ENCODE measurements at regions not wholly inside any gene's neighbourhood (a gene's known extent, or its start where the extent isn't known, plus 50 kb on each side); places are given as distances from the start of the nearest gene placed in this dataset.
"Not testable (repeated sequence)": the region's sequence is repeated elsewhere in the genome, so short reads cannot be mapped to it uniquely, and the experiment has no call there.

GRCh38 chr6:91082311-91082832 is 495.5 kb upstream of the MAP3K7 start:
- DNase-seq = no peak

GRCh38 chr6:91081452-91082067 is 494.7 kb upstream of the MAP3K7 start:
- DNase-seq = no peak

- no peak for DNase-seq
Measured at GRCh38 chr6:91080871-91081270, 494.0 kb upstream of the MAP3K7 start.

GRCh38 chr6:91079969-91080368 is 493.1 kb upstream of the MAP3K7 start:
- no peak for DNase-seq

GRCh38 chr6:91075244-91075976 is 488.5 kb upstream of the MAP3K7 start:
- DNase-seq = no peak

- DNase-seq = no peak
Measured at GRCh38 chr6:91063362-91063761, 476.5 kb upstream of the MAP3K7 start.

- DNase-seq = no peak
Measured at GRCh38 chr6:91057689-91058088, 470.8 kb upstream of the MAP3K7 start.

- DNase-seq = no peak
Measured at GRCh38 chr6:91055959-91056358, 469.1 kb upstream of the MAP3K7 start.

GRCh38 chr6:91052473-91053450 is 465.9 kb upstream of the MAP3K7 start:
- DNase-seq = not testable (repeated sequence)

- no peak for DNase-seq
Measured at GRCh38 chr6:91045161-91045560, 458.3 kb upstream of the MAP3K7 start.

- DNase-seq = no peak
Measured at GRCh38 chr6:91043751-91044150, 456.9 kb upstream of the MAP3K7 start.

- no peak for DNase-seq
Measured at GRCh38 chr6:91042656-91043055, 455.8 kb upstream of the MAP3K7 start.

GRCh38 chr6:91033964-91034363 is 447.1 kb upstream of the MAP3K7 start:
- no peak for DNase-seq

GRCh38 chr6:91031581-91031980 is 444.7 kb upstream of the MAP3K7 start:
- no peak for DNase-seq

GRCh38 chr6:91029211-91029610 is 442.3 kb upstream of the MAP3K7 start:
- DNase-seq = no peak

GRCh38 chr6:91023529-91023928 is 436.7 kb upstream of the MAP3K7 start:
- DNase-seq = no peak

- DNase-seq = no peak
Measured at GRCh38 chr6:91020744-91021143, 433.9 kb upstream of the MAP3K7 start.

GRCh38 chr6:91018586-91018985 is 431.7 kb upstream of the MAP3K7 start:
- no peak for DNase-seq

- DNase-seq = no peak
Measured at GRCh38 chr6:91013511-91013910, 426.6 kb upstream of the MAP3K7 start.

- DNase-seq = no peak
Measured at GRCh38 chr6:90997076-90997475, 410.2 kb upstream of the MAP3K7 start.

- no peak for DNase-seq
Measured at GRCh38 chr6:90993770-90994169, 406.9 kb upstream of the MAP3K7 start.

GRCh38 chr6:90989763-90990162 is 402.9 kb upstream of the MAP3K7 start:
- no peak for DNase-seq

GRCh38 chr6:90984066-90984465 is 397.2 kb upstream of the MAP3K7 start:
- no peak for DNase-seq

Data from activated CD8-positive, alpha-beta memory T cell treated with anti-CD3 and anti-CD28 coated beads for 24 hours (primary cell).